Common myeloid progenitor, CD34-positive (primary cell): ENCODE measurements at regions not wholly inside any gene's neighbourhood (a gene's known extent, or its start where the extent isn't known, plus 50 kb on each side); places are given as distances from the start of the nearest gene placed in this dataset.

Experiments used
- CTCF ChIA-PET: fragments of 350-600 bp; sonication (Branson Sonifier 250); formaldehyde crosslinking; loops from one replicate; lab custom pipeline; 2021; ENCODE audit warnings: antibody characterized with exemption; lab: Charles Lee
- POLR2A ChIA-PET: fragments of 350-600 bp; sonication (Branson Sonifier 250); formaldehyde crosslinking; loops from one replicate; lab custom pipeline; 2021; ENCODE audit warnings: antibody characterized with exemption; lab: Charles Lee
- DNase-seq, 3 donors: peaks; one replicate each; pipeline versions ENCODE4 v3.0.0 to v3.0.0-alpha.2; 2013
- H3K27ac ChIP-seq, 2 experiments: 1 replicate in 1 of 2; 2 replicates in 1 of 2; pipeline ENCODE4 v1.7.0; 2013; ENCODE audit warnings: inconsistent platforms in 2 of 2, low read length in 2 of 2, mild to moderate bottlenecking in 2 of 2, low read depth in 1 of 2, moderate library complexity in 1 of 2; ENCODE audit not compliant: severe bottlenecking in 2 of 2, insufficient read depth in 1 of 2, poor library complexity in 1 of 2
- H3K27me3 ChIP-seq, 5 experiments: replicated peaks in 2 of 5; 1 replicate in 3 of 5; 2 replicates in 2 of 5; pipeline versions ENCODE4 v1.6.1 to v1.7.0; 2013; ENCODE audit warnings: low read length in 4 of 5, mild to moderate bottlenecking in 2 of 5, moderate library complexity in 2 of 5, inconsistent platforms in 1 of 5; ENCODE audit not compliant: insufficient read depth in 5 of 5, control insufficient read depth in 4 of 5
- H3K36me3 ChIP-seq, 4 experiments: 1 replicate in 2 of 4; 2 replicates in 2 of 4; pipeline versions ENCODE4 v1.6.1 to v1.7.0; 2013; ENCODE audit warnings: low read length in 3 of 4, control low read depth in 1 of 4, mild to moderate bottlenecking in 1 of 4; ENCODE audit not compliant: control insufficient read depth in 4 of 4, insufficient read depth in 4 of 4
- H3K4me1 ChIP-seq, 4 experiments: 1 replicate in 3 of 4; 2 replicates in 1 of 4; pipeline versions ENCODE4 v1.6.1 to v1.7.1; 2013; ENCODE audit warnings: low read length in 3 of 4, mild to moderate bottlenecking in 3 of 4, control low read depth in 1 of 4, inconsistent platforms in 1 of 4, moderate library complexity in 1 of 4; ENCODE audit not compliant: control insufficient read depth in 4 of 4, insufficient read depth in 4 of 4; ENCODE audit errors: control extremely low read depth in 1 of 4
- H3K4me3 ChIP-seq, 7 experiments: 1 replicate in 4 of 7; 2 replicates in 3 of 7; pipeline versions ENCODE4 v1.5.1 to v1.7.0; 2013; ENCODE audit warnings: mild to moderate bottlenecking in 7 of 7, low read length in 6 of 7, moderate library complexity in 6 of 7, inconsistent platforms in 2 of 7, low read depth in 2 of 7, control low read depth in 1 of 7; ENCODE audit not compliant: insufficient read depth in 4 of 7, control insufficient read depth in 1 of 7; ENCODE audit errors: extremely low read depth in 1 of 7
- H3K9me3 ChIP-seq, 5 experiments: 1 replicate in 4 of 5; 2 replicates in 1 of 5; pipeline versions ENCODE4 v1.6.1 to v1.7.1; 2013; ENCODE audit warnings: low read length in 4 of 5, mild to moderate bottlenecking in 2 of 5, inconsistent platforms in 1 of 5, low read depth in 1 of 5, moderate library complexity in 1 of 5; ENCODE audit not compliant: control insufficient read depth in 4 of 5, insufficient read depth in 2 of 5; ENCODE audit errors: control extremely low read depth in 1 of 5
- WGBS: methylation state at CpG from one replicate; pipeline ENCODE4 v1.1.5; 2013; ENCODE audit not compliant: insufficient coverage; 5-methylcytosine and 5-hydroxymethylcytosine counted together

DNA sequence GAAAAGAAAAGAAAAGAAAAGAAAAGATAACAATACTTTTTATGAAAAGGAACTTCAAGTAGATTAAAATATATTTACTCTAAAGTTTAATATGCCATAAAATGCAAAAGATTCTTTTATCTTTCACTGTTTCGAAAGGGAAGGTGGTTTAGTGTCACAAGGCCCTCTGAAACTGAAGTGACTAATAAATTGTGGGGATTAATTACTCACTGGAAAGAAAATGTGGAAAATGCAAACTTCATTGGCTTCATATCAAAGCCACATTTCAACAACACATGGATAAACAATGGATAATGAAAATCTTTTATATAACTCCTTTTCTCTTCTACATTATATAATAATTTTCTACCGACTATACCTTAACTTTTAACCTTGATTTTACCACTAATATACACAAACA is 320.5 kb upstream of the RSPO3 start:
- ChIA-PET POLR2A (no interaction called here), CTCF (no interaction called here)
- Histone ChIP-seq H3K36me3 (no peaks in the 10 kb centered on the region), H3K9me3 (no peaks in the 10 kb centered on the region), H3K4me1 (no peaks in the 10 kb centered on the region), H3K27me3 (peaks cover 0 to 2% (median 0%) of the 10 kb centered on the region in 5 experiments), H3K27ac (no peak overlapping the region), H3K4me3 (no peak overlapping the region)
- no peak for DNase-seq
- WGBS = no CpG with 5 or more reads among the region's 2 CpGs

DNA sequence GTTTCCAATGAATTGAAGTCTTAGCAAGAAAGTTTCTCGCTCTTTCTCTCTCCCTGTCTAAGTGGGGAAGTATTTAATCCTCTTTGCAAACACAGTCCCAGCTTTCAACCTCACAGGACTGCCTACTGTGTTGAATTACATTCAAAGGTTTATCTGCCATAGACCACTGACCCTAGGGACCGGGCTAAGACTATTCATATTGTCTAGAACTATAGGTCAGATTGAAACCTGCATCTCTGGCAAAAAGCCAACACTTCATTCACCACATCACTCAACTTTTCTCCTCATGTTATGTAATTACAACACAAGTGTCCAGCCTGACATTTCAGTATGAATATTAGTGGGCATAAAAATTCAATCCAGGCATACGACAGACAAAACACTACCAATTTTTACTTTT is 314.7 kb upstream of the RSPO3 start:
- no peak overlapping the region for H3K4me3 ChIP-seq
- no peaks in the 10 kb centered on the region for H3K4me1 ChIP-seq
- DNase-seq = no peak
- H3K36me3 ChIP-seq = no peaks in the 10 kb centered on the region
- no peak overlapping the region for H3K27ac ChIP-seq
- peaks cover 0 to 5% (median 0%) of the 10 kb centered on the region in 5 experiments for H3K27me3 ChIP-seq
- 90% methylated on average over 2 of the region's 3 CpGs for WGBS
- CTCF ChIA-PET = interaction anchor here (1.2 to 1.9 kb wide), 5 partner anchors 8 to 314 kb away, joined by 3 to 6 read pairs (median 4); partner anchors contain the start of gene RSPO3
- POLR2A ChIA-PET = no interaction called here
- H3K9me3 ChIP-seq = no peaks in the 10 kb centered on the region

DNA sequence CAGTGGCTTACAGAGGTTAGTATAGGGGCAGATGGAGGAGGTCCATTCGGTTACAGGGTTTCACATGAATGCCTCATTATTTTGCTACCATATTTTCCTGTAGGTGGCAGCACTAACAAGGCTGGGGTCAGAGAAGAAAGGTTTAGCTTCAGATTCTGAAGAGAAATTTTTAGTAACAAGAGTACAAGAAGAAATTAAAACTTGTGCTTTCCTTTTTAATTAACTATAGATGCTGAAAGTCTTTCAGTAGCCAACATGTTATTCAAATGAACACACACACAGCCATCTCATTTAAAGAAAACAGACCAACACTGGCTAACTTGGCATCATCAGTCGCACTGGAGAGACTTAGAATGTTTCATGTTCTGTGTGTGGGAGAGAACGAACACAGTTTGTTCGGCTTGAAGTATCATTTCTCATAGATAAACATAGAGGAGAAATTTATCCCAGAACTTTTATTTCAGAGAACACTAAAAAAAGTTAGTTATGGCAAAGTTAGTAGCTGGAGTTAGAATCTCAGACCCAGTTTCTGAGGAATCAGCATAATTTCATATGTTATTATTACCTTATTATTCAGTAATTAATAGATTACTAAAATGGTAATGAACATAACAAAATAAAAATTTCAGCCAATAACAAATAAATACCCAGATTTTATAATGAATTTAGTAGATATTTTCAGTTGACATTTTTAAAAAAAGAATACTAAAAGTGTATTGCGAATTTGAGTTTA is 314.0 kb upstream of the RSPO3 start:
- POLR2A ChIA-PET = no interaction called here
- no peak overlapping the region for H3K4me3 ChIP-seq
- DNase-seq = peak; percentile 22 to 65 (median 48)
- H3K27ac ChIP-seq = no peak overlapping the region
- WGBS = 0% methylated on average over 1 of the region's 5 CpGs
- peaks cover 0 to 5% (median 0%) of the 10 kb centered on the region in 5 experiments for H3K27me3 ChIP-seq
- H3K9me3 ChIP-seq = no peaks in the 10 kb centered on the region
- H3K36me3 ChIP-seq = no peaks in the 10 kb centered on the region
- CTCF ChIA-PET = interaction anchor here (0.6 to 1.9 kb wide), 7 partner anchors 10 to 314 kb away, joined by 3 to 6 read pairs (median 3); partner anchors contain the start of gene RSPO3
- H3K4me1 ChIP-seq = no peaks in the 10 kb centered on the region

DNA sequence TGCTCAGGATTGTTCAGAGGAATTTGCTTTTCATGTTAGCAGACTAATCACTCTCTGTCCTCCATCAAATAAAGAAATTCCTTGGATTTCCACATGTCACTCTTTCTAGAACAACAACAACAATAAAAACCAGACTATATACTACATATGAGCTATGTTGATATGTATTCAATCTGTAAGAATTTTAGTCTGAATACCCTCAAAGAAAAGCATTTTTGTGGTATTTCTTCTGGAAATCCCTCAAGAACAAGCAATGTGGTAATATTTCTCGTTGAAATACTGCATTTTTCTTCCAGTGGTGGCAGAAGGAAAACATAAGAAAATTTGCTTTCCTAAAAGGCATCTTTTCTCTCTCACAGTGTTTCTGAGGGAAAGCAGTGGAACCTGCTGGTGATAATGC is 312.6 kb upstream of the RSPO3 start:
- peaks cover 0 to 5% (median 0%) of the 10 kb centered on the region in 5 experiments for H3K27me3 ChIP-seq
- WGBS = 100% methylated on average over 1 of the region's 1 CpG
- H3K9me3 ChIP-seq = no peaks in the 10 kb centered on the region
- H3K4me1 ChIP-seq = no peaks in the 10 kb centered on the region
- no peak overlapping the region for H3K4me3 ChIP-seq
- H3K36me3 ChIP-seq = no peaks in the 10 kb centered on the region
- POLR2A ChIA-PET = no interaction called here
- no peak overlapping the region for H3K27ac ChIP-seq
- no peak for DNase-seq
- CTCF ChIA-PET = interaction anchor here (0.9 kb wide), 1 partner anchor 294 kb away, joined by 3 read pairs; no protein-coding TSS in a partner anchor

GRCh38 chr6:126807876-126808275 is 310.6 kb upstream of the RSPO3 start:
- H3K4me3 ChIP-seq = no peak overlapping the region
- ChIA-PET POLR2A (no interaction called here), CTCF (no interaction called here)
- H3K27me3 ChIP-seq = peaks cover 0 to 5% (median 0%) of the 10 kb centered on the region in 5 experiments
- no peaks in the 10 kb centered on the region for H3K4me1 ChIP-seq
- H3K9me3 ChIP-seq = no peaks in the 10 kb centered on the region
- H3K27ac ChIP-seq = no peak overlapping the region
- no peaks in the 10 kb centered on the region for H3K36me3 ChIP-seq
- DNase-seq = no peak
- WGBS = no CpG with 5 or more reads among the region's 1 CpG

DNA sequence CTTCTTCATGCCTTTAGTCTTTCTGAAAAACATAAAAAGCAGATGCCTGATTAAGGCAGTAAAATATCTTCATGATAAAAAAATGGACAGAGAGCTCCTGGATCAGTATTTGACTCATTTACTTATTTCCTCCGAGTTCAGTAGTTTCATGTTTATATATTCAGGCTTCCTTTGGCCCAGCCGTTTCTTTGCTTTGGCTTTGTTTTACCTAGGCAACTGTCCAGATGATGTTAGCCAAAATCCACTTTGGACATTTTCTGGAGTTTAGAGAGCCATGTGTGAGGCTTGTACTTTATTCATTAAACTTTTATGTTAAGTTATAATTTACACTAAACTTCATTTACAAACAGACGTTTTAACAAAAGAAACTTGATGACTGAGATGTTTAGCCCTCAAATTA is 307.1 kb upstream of the RSPO3 start:
- Histone ChIP-seq H3K36me3 (no peaks in the 10 kb centered on the region), H3K4me3 (no peak overlapping the region), H3K4me1 (no peaks in the 10 kb centered on the region), H3K9me3 (no peaks in the 10 kb centered on the region), H3K27ac (no peak overlapping the region), H3K27me3 (peaks cover 0 to 3% (median 0%) of the 10 kb centered on the region in 5 experiments)
- CTCF ChIA-PET = no interaction called here
- DNase-seq = no peak
- WGBS = 100% methylated on average over 1 of the region's 3 CpGs
- POLR2A ChIA-PET = no interaction called here

DNA sequence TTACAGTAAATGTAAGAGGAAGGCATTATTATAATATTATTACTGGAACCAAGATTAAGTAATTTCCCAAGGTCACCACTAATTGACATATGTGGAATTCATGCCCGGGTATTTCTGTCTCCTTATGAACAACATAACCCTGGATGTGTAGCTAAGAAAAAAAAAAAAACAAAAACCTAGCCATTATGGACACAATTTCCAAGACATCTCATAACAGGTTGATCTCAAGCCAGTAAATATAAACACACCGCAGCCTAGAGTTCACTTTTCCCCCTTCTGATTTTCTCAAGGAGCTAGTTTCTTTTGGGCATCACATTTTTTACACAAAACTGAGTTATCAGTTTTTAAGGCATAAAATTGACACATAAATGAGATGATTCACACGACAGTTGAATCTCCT is 306.5 kb upstream of the RSPO3 start:
- no peaks in the 10 kb centered on the region for H3K9me3 ChIP-seq
- H3K4me1 ChIP-seq = no peaks in the 10 kb centered on the region
- no peak overlapping the region for H3K4me3 ChIP-seq
- no peak for DNase-seq
- peaks cover 0 to 3% (median 0%) of the 10 kb centered on the region in 5 experiments for H3K27me3 ChIP-seq
- CTCF ChIA-PET = interaction anchor here (1.1 kb wide), 1 partner anchor 9 kb away, joined by 4 read pairs; no protein-coding TSS in a partner anchor
- POLR2A ChIA-PET = no interaction called here
- no peak overlapping the region for H3K27ac ChIP-seq
- WGBS = 90% methylated on average over 2 of the region's 3 CpGs
- no peaks in the 10 kb centered on the region for H3K36me3 ChIP-seq
